GM13976 (cell line): ENCODE measurements at regions not wholly inside any gene's neighbourhood (a gene's known extent, or its start where the extent isn't known, plus 50 kb on each side); places are given as distances from the start of the nearest gene placed in this dataset.

Source experiments
- DNase-seq: peaks from one replicate; pipeline ENCODE4 v3.0.0; 2012; ENCODE audit warnings: low spot score
- CTCF ChIP-seq: IDR thresholded peaks from 2 replicates; pipeline ENCODE4 v1.5.1; 2012; ENCODE audit warnings: borderline replicate concordance, mild to moderate bottlenecking; ENCODE audit not compliant: insufficient read depth; ENCODE audit errors: extremely low read depth, missing control alignments, control extremely low read depth
- in situ Hi-C: fragments of 300-500 bp; cut with MboI; formaldehyde crosslinking; loops from one replicate; pipeline ENCODE4 v1.12.0; 2022; ENCODE audit warnings: low sequenced_read_pairs, mixed read lengths, inconsistent platforms; ENCODE audit not compliant: unreplicated experiment

GRCh38 chr3:13261104-13261830 is 158.9 kb downstream of the NUP210 start:
- in situ Hi-C loops, result no loop called here

GRCh38 chr3:13260259-13261103 is 159.6 kb downstream of the NUP210 start:
- no peak for DNase-seq
- no peak for TF ChIP-seq CTCF
- in situ Hi-C loops, result no loop called here

More at GRCh38 chr3:13261104-13261830, 158.9 kb downstream of the NUP210 start:
- no peak for DNase-seq
- TF ChIP-seq CTCF, result no peak

- DNase-seq, result no peak
- TF ChIP-seq CTCF, result no peak
- in situ Hi-C loops, result no loop called here
Measured at GRCh38 chr3:13259831-13260230, 160.3 kb downstream of the NUP210 start.

GRCh38 chr3:13258986-13259514 is 161.1 kb downstream of the NUP210 start:
- no peak for DNase-seq
- no peak for TF ChIP-seq CTCF
- in situ Hi-C loops, result no loop called here

GRCh38 chr3:13258280-13258679 is 161.8 kb downstream of the NUP210 start:
- in situ Hi-C loops, result no loop called here
- no peak for TF ChIP-seq CTCF
- no peak for DNase-seq

GRCh38 chr3:13257666-13258065 is 162.5 kb downstream of the NUP210 start:
- in situ Hi-C loops, result no loop called here
- TF ChIP-seq CTCF, result no peak

More at GRCh38 chr3:13257666-13258065, 162.5 kb downstream of the NUP210 start:
- no peak for DNase-seq
